ENCODE measurements at regions not wholly inside any gene's neighbourhood (a gene's known extent, or its start where the extent isn't known, plus 50 kb on each side); places are given as distances from the start of the nearest gene placed in this dataset.

GRCh38 chr4:57163530-57164459 lies 53.6 kb upstream of the IGFBP7 start (continued):
- TF ChIP-seq ZBTB11 (tag by site-specific recombination; conservative IDR thresholded peaks at IDR 0.05; ENCODE audit: low read depth) (peak; percentile 84), ZBTB26 (tag by site-specific recombination; optimal IDR thresholded peaks at IDR 0.05) (peak; percentile 44), REST (tag by site-specific recombination; IDR thresholded peaks at IDR 0.05) (no peak; the same call in 1 of the 2 replicates), PRDM10 (tag by site-specific recombination; IDR thresholded peaks at IDR 0.05) (peak; percentile 34), ZNF19 (tag by site-specific recombination; IDR thresholded peaks at IDR 0.05; ENCODE audit: low read depth) (no peak), ZNF140 (tag by site-specific recombination; IDR thresholded peaks at IDR 0.05) (no peak), RBAK (tag by site-specific recombination; IDR thresholded peaks at IDR 0.05) (no peak), ZNF701 (tag by site-specific recombination; IDR thresholded peaks at IDR 0.05) (no peak), YY1 (tag by site-specific recombination; IDR thresholded peaks at IDR 0.05) (no peak), ZNF571 (tag by site-specific recombination; IDR thresholded peaks at IDR 0.05) (no peak), ZNF626 (tag by site-specific recombination; IDR thresholded peaks at IDR 0.05) (no peak), ZNF670 (tag by site-specific recombination; IDR thresholded peaks at IDR 0.05; ENCODE audit: low read depth) (no peak), ZNF837 (tag by site-specific recombination; IDR thresholded peaks at IDR 0.05) (no peak), ZNF645 (tag by site-specific recombination; IDR thresholded peaks at IDR 0.05) (no peak), ZNF521 (tag by site-specific recombination; IDR thresholded peaks at IDR 0.05) (no peak), CTCF (tag by site-specific recombination; IDR thresholded peaks at IDR 0.05) (peak; percentile 91), ZNF121 (tag by site-specific recombination; IDR thresholded peaks at IDR 0.05) (no peak), OSR2 (tag by site-specific recombination; IDR thresholded peaks at IDR 0.05) (no peak), ZBTB44 (tag by site-specific recombination; IDR thresholded peaks at IDR 0.05) (no peak), ZNF366 (tag by site-specific recombination; conservative IDR thresholded peaks at IDR 0.05) (peak; percentile 78), ZNF610 (tag by site-specific recombination; IDR thresholded peaks at IDR 0.05; ENCODE audit: borderline replicate concordance) (peak; percentile 76; the same call in 1 of the 2 replicates)
